Cardiac muscle cell (in vitro differentiated cells and primary cell): ENCODE measurements at regions not wholly inside any gene's neighbourhood (a gene's known extent, or its start where the extent isn't known, plus 50 kb on each side); places are given as distances from the start of the nearest gene placed in this dataset.

Experiments
- DNase-seq, 2 donors: peaks; one replicate each; pipeline versions ENCODE4 v3.0.0 to v3.0.0-alpha.2; 2010 to 2017; ENCODE audit warnings: low read depth in 1 of 2, low spot score in 1 of 2
- H3K27ac ChIP-seq: fragments of 200-600 bp; sonication (generic); 2 replicates; pipeline ENCODE4 v1.5.1; 2016
- H3K27me3 ChIP-seq: fragments of 200-600 bp; sonication (generic); 2 replicates; pipeline ENCODE4 v1.6.0; 2016; ENCODE audit warnings: control low read depth
- H3K36me3 ChIP-seq: fragments of 200-600 bp; sonication (generic); 2 replicates; pipeline ENCODE4 v1.5.1; 2016; ENCODE audit warnings: control low read depth
- H3K4me1 ChIP-seq: fragments of 200-600 bp; sonication (generic); 2 replicates; pipeline ENCODE4 v1.8.1; 2017; ENCODE audit warnings: low read depth, mild to moderate bottlenecking, mixed run types
- H3K4me3 ChIP-seq: fragments of 200-600 bp; sonication (generic); 2 replicates; pipeline ENCODE4 v1.5.1; 2016; ENCODE audit warnings: mild to moderate bottlenecking
- H3K9me3 ChIP-seq: fragments of 200-600 bp; sonication (generic); 2 replicates; pipeline ENCODE4 v1.5.1; 2017; ENCODE audit warnings: low read depth, mild to moderate bottlenecking, control low read depth
- TF ChIP-seq, protein P1 (sequence below): IDR thresholded peaks from 2 replicates; pipeline ENCODE4 v1.5.1; 2012; ENCODE audit warnings: low read depth, mild to moderate bottlenecking, low read length

DNA sequence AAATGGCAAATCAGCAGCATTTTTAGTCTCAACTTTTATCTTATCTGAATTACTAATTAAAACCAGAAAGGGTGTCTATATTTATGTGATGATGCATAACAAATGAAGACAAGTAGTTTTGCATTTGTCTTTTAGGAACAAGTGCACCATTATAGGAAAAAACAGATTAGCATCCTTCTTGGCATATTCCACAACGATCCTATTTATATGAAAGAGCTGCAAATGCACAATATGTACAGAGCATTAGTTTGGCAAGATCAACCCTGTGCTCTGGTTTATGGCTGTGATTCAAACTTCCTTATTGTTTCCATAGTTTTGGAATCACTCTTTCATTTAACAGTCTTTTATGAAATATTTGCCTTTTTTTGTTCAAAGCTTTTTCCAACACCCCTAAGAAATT is 486.8 kb downstream of the KCNH5 start:
- Histone ChIP-seq H3K36me3 (no peaks in the 10 kb centered on the region), H3K4me3 (no peak overlapping the region), H3K4me1 (no peaks in the 10 kb centered on the region), H3K27me3 (no peaks in the 10 kb centered on the region), H3K27ac (no peak overlapping the region), H3K9me3 (no peaks in the 10 kb centered on the region)
- DNase-seq, result no peak
- TF ChIP-seq, protein P1, sequence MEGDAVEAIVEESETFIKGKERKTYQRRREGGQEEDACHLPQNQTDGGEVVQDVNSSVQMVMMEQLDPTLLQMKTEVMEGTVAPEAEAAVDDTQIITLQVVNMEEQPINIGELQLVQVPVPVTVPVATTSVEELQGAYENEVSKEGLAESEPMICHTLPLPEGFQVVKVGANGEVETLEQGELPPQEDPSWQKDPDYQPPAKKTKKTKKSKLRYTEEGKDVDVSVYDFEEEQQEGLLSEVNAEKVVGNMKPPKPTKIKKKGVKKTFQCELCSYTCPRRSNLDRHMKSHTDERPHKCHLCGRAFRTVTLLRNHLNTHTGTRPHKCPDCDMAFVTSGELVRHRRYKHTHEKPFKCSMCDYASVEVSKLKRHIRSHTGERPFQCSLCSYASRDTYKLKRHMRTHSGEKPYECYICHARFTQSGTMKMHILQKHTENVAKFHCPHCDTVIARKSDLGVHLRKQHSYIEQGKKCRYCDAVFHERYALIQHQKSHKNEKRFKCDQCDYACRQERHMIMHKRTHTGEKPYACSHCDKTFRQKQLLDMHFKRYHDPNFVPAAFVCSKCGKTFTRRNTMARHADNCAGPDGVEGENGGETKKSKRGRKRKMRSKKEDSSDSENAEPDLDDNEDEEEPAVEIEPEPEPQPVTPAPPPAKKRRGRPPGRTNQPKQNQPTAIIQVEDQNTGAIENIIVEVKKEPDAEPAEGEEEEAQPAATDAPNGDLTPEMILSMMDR, result no peak

GRCh38 chr14:62585247-62585646 is 460.0 kb downstream of the KCNH5 start:
- Histone ChIP-seq H3K4me1 (no peaks in the 10 kb centered on the region), H3K27ac (no peak overlapping the region), H3K27me3 (no peaks in the 10 kb centered on the region), H3K36me3 (no peaks in the 10 kb centered on the region), H3K4me3 (no peak overlapping the region), H3K9me3 (no peaks in the 10 kb centered on the region)
- TF ChIP-seq, protein P1, result no peak
- DNase-seq, result no peak

DNA sequence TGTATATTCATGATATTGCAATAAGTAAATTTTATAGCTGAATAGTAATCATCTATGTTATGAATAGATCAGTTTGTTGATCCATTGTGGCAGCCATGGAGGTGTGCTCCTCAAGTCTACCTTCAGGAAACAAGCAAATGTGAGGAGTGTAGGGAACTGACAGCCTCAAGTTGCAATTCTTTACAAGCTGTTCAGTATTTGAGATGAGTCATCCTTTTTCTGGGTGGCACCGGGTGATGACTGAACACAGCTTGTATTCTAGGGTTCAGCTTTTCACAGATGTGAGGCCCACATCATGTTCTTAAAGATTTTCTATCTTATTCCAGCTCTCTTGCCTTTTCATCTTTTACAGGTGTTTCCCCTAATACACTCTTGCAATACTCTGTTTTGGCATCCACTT is 452.4 kb downstream of the KCNH5 start:
- no peak overlapping the region for H3K4me3 ChIP-seq
- TF ChIP-seq, protein P1, result no peak
- H3K27ac ChIP-seq, result no peak overlapping the region
- DNase-seq, result no peak
- H3K27me3 ChIP-seq, result no peaks in the 10 kb centered on the region
- no peaks in the 10 kb centered on the region for H3K4me1 ChIP-seq
- H3K9me3 ChIP-seq, result no peaks in the 10 kb centered on the region
- no peaks in the 10 kb centered on the region for H3K36me3 ChIP-seq

DNA sequence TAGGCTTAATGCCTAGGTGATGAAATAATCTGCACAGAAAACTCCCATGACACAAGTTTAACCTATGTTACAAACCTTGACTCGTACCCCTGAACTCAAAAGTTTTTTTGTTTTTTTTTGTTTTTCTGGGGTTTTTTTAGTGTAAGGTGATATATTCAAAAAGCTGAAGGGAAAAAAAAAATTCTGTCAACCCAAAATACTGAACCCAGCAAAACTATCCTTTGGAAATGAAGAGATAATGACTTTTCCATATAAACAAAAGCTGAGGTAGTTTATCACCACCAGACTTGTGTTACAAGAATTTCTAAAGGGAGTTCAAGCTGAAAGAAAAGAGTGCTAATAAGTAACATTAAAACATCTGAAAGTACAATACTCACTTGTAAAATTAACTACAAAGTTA is 448.1 kb downstream of the KCNH5 start:
- Histone ChIP-seq H3K4me1 (no peaks in the 10 kb centered on the region), H3K36me3 (no peaks in the 10 kb centered on the region), H3K27me3 (no peaks in the 10 kb centered on the region), H3K9me3 (no peaks in the 10 kb centered on the region), H3K27ac (no peak overlapping the region), H3K4me3 (no peak overlapping the region)
- no peak for DNase-seq
- TF ChIP-seq, protein P1, result no peak

GRCh38 chr14:62599616-62600385 is 445.5 kb downstream of the KCNH5 start:
- TF ChIP-seq, protein P1, result no peak
- DNase-seq, result no peak
- H3K4me3 ChIP-seq, result no peak overlapping the region
- no peaks in the 10 kb centered on the region for H3K9me3 ChIP-seq
- no peak overlapping the region for H3K27ac ChIP-seq
- no peaks in the 10 kb centered on the region for H3K27me3 ChIP-seq
- no peaks in the 10 kb centered on the region for H3K36me3 ChIP-seq
- no peaks in the 10 kb centered on the region for H3K4me1 ChIP-seq
